C1 segment of cervical spinal cord (tissue), 14 donors: ENCODE measurements at regions not wholly inside any gene's neighbourhood (a gene's known extent, or its start where the extent isn't known, plus 50 kb on each side); places are given as distances from the start of the nearest gene placed in this dataset.
"Not testable (repeated sequence)": the region's sequence is repeated elsewhere in the genome, so short reads cannot be mapped to it uniquely, and the experiment has no call there.

Experiments
- DNase-seq, 14 donors: peaks; one replicate each; lab custom pipeline; 2025; lab: John Stamatoyannopoulos, UW

GRCh38 chr3:177622520-177622919 lies 425.2 kb upstream of the TBL1XR1 start:
- no peak for DNase-seq

- no peak for DNase-seq
Measured at GRCh38 chr3:177622982-177623617, 425.8 kb upstream of the TBL1XR1 start.

GRCh38 chr3:177624528-177625495 lies 427.5 kb upstream of the TBL1XR1 start:
- DNase-seq = no peak

GRCh38 chr3:177626045-177626444 lies 428.8 kb upstream of the TBL1XR1 start:
- peak in 1 of 14 donors; percentile 3 for DNase-seq

- not testable (repeated sequence) for DNase-seq
Measured at GRCh38 chr3:177628095-177628719, 430.9 kb upstream of the TBL1XR1 start.

- no peak for DNase-seq
Measured at GRCh38 chr3:177629276-177629675, 432.0 kb upstream of the TBL1XR1 start.

DNA sequence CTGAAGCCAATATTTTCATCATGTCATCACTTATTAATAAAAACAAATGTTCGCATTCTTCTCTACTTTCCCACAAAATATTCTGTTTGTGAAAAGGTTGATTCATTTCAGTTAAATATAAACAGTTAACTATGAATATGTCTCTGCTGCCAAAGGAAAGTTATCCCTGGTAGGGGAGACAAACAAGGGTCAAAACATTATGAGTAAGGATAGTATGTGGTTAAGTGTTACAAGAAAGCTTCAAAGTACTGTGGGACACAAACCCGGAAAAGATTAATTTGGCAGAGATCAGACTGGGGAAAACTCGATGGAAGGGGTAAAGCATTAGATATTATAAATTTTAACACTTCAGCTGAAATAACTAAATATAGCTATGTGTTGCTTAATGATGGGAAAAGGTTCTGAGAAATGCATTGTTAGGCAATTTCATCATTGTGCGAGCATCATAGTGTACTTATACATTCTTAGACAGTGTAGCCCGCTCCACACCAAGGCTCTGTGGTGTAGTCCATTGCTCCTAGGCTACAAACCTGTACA lies 436.5 kb upstream of the TBL1XR1 start:
- DNase-seq = no peak

DNA sequence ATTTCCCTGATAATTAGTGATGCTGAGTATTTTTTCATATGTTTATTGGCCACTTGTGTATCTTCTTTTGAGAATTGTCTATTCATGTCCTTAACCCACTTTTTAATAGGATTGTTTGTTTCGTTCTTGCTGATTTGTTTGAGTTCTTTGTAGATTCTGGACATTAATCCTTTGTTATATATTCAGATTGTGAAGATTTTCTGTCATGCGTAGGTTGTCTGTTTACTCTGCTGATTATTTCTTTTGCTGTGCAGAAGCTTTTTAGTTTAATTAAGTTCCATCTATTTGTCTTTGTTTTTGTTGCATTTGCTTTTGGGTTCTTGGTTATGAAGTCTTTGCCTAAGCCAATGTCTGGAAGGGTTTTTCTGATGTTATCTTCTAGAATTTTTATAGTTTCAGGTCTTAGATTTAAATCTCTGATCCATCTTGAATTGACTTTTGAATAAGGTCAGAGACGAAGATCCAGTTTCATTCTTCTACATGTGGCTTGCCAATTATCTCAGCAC lies 438.4 kb upstream of the TBL1XR1 start:
- not testable (repeated sequence) for DNase-seq

- DNase-seq = no peak
Measured at GRCh38 chr3:177640319-177640965, 443.2 kb upstream of the TBL1XR1 start.

DNA sequence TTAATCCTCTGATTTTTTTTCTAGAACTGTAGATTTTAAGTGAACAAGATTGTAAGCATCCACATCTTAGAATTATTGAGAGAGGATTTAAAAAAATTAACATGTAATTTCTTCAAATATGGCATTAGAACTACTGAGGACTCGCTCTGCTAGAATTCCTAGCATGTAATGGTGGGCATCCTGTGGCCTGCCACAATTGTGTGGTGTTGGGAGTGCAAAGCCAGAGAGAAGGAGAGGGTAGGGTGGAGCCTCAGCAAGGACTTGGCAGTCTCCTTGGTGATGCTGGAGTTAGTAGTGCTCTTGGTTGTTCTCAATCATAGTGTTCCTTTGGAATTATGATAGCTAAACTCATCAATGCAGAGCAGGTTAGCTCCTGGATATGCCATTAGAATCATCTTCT lies 443.9 kb upstream of the TBL1XR1 start:
- no peak for DNase-seq

DNA sequence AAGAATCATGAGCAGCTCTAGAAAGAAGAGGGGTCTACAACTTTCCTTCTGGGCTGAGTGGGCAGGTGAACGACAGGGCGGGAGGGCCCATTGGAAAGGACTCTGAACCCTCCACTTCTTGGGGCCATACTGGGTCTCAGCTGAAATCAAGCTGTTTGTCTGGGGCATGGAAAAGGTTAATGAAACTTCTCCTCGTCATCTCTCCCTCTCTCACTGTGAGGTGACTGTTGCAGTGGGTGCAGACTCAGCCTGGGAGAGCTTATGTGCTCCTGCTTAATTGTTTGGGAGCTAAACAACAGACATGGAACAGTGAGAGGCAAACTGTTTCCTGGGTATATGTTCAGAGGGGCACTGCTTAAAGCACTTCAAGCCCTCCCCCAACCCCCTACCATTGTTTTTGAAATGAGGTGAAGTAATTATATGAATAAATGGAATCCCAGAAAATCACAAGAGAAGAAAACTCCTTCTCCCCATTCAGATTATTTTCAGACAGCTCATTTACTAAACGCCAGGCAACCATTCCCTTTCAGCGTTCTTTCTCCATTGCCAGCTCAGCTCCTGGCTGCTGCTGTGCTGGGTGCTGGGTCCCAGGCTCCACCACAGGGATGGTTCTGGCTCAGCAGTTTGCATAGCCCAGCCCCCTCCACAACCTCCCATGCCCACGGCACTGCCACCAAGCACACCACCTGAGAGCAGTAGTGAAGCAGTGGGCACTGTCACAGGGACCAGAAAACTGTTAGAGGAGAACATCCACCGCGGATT lies 444.9 kb upstream of the TBL1XR1 start:
- DNase-seq = peak in 4 of 14 donors; percentile 9 to 34 (median 13)

DNA sequence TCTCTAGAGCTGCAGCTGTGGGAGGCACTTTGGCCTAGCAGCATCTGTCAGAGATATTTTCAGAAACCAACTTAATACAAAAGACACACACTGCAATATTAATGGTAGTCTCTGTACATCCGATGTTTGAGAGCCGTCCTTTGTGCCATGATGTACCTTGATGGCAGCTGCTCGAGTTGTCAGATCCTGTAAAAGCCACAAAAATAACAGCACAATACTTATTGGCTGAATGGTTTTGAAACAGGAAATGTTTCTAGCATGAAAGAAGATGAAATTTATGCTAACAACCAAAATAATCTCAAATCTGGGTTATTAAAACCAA lies 445.5 kb upstream of the TBL1XR1 start:
- DNase-seq = no peak

DNA sequence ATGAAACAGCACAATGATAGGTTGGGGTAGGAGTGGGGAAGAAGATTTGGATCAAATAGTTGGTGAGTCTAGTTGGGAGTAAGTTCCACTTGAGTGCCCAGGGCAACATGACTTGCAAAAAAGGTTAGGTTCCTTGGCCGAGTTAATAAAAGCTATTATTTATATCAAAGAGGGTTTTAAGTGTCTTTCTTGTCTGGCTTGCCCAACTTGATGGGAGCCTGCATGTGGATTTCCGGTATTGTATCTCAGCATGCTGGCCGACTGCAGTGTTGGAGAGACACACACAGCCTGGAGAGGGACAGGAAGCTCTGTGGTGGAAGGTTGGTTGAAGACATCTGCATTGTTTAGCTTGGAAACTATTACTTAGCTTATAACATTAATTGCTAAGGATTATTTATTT lies 449.5 kb upstream of the TBL1XR1 start:
- DNase-seq = no peak

- DNase-seq = no peak
Measured at GRCh38 chr3:177647341-177647740, 450.1 kb upstream of the TBL1XR1 start.

DNA sequence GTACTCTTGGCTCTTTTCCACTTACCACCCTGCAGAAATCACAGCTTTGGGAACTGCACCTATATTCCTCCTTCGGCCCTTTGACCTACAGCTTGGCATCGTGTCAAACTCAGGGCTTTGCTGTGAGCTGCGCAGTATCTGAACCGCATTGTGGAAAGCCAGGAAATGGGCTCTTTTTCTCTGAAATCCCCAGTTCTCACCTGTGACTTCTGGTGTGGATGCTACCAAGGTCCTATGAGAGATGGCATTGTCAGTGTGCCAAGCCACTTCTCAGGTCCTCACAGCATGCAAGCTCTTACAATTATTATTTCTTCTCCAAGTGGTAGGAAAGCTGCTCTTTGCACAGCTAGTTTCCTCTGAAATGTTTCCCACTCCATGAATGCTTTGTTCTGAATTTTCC lies 450.6 kb upstream of the TBL1XR1 start:
- no peak for DNase-seq

DNA sequence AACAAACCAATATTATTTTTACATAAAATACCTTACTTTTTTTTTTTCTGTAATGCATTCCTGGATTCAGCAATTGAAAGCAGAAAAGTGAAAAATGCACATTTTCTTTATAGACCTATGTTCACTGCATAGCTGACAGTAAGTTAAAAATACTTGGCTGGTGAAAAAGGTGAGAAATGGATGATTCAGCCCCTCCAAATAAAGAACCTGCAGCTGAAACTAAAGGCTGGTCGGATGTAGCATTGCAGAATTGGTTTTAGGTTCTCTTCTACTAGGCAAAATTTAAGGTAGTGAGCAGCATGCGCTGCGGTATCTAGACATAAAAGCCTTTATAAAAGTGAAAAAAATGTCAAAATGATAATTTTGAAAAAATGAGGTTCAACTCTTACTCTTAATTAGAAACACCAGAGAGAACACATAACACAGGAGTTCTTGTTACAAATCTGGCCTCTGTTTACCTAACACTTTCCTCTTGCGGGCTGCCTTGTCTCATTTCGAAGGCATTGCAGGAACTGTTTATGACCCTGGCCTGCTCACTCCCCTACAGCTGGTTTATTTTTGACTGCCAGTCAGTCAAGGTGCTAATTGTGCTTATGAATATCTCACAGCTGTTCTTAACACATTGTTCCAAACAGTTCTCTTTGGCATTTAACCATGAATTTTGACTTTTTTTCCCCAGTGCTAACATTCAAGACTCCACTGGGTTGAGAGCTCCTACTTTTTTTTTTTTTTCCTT lies 455.4 kb upstream of the TBL1XR1 start:
- DNase-seq = no peak

- no peak for DNase-seq
Measured at GRCh38 chr3:177657243-177657642, 460.0 kb upstream of the TBL1XR1 start.

- no peak for DNase-seq
Measured at GRCh38 chr3:177658354-177658753, 461.1 kb upstream of the TBL1XR1 start.

GRCh38 chr3:177664380-177665103 lies 467.3 kb upstream of the TBL1XR1 start:
- DNase-seq = not testable (repeated sequence)
